Calu3 (cell line): ENCODE measurements at regions not wholly inside any gene's neighbourhood (a gene's known extent, or its start where the extent isn't known, plus 50 kb on each side); places are given as distances from the start of the nearest gene placed in this dataset.

ENCODE experiments used
- BruUV-seq: library from RNA; stranded (reverse); fragments of 400-500 nt; replicated peaks from 2 replicates; lab custom pipeline; 2021; lab: Mats Ljungman, UMichigan
- CTCF ChIA-PET: fragments of 300-600 bp; sonication (Branson Sonifier 250); formaldehyde crosslinking; loops from one replicate; lab custom pipeline; 2022; ENCODE audit warnings: antibody characterized with exemption; lab: Charles Lee
- DNase-seq: peaks from one replicate; pipeline ENCODE4 v3.0.0; 2022
- H3K27ac Mint-ChIP-seq: one replicate; pipeline ENCODE4 v1.8.0; 2022; ENCODE audit warnings: mixed read lengths; ENCODE audit not compliant: unreplicated experiment
- H3K27me3 Mint-ChIP-seq: one replicate; pipeline ENCODE4 v1.8.0; 2022; ENCODE audit warnings: mixed read lengths; ENCODE audit not compliant: unreplicated experiment
- H3K36me3 Mint-ChIP-seq: one replicate; pipeline ENCODE4 v1.8.0; 2022; ENCODE audit warnings: mild to moderate bottlenecking, moderate library complexity, mixed read lengths; ENCODE audit not compliant: insufficient read depth, unreplicated experiment
- H3K4me1 Mint-ChIP-seq: one replicate; pipeline ENCODE4 v1.8.0; 2022; ENCODE audit warnings: mild to moderate bottlenecking, low read depth, mixed read lengths; ENCODE audit not compliant: unreplicated experiment
- H3K4me3 Mint-ChIP-seq: one replicate; pipeline ENCODE4 v1.8.0; 2022; ENCODE audit warnings: mild to moderate bottlenecking, low read depth, moderate library complexity, mixed read lengths; ENCODE audit not compliant: unreplicated experiment
- H3K9me3 Mint-ChIP-seq: one replicate; pipeline ENCODE4 v1.8.0; 2022; ENCODE audit warnings: low read depth, mixed read lengths; ENCODE audit not compliant: unreplicated experiment
- intact Hi-C: fragments of 100-400 bp; cut with micrococcal nuclease; formaldehyde crosslinking; loops from one replicate; pipeline ENCODE4 v1.10.0; 2022; ENCODE audit not compliant: unreplicated experiment
- TF ChIP-seq, protein P1 (sequence below): fragments of 200-600 bp; IDR thresholded peaks from one replicate; pipeline ENCODE4 v1.8.0; 2022; ENCODE audit warnings: antibody characterized with exemption; ENCODE audit not compliant: unreplicated experiment

DNA sequence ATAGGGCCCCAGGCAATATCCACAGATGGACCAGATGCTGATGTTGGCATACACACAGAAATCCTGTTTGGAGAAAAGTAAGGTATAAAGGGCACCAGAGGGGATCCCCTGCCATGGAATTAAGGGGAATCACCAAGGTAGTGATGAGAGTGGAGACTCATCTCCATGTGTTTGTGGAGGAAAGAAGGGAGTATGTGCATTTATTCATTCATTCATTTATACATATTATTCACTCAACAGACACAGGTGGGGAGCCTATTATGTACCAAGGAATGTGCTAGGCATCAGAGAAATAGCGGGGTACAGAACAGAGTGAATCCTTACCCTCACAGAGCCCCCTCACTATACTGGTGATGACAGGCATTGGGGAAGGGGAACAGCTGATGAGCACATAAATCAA lies 116.8 kb upstream of the IL12B start:
- Mint-ChIP-seq H3K36me3 (no peaks in the 10 kb centered on the region), H3K27me3 (no peaks in the 10 kb centered on the region), H3K4me1 (peaks cover 40% of the 10 kb centered on the region), H3K4me3 (no peak overlapping the region), H3K27ac (no peak overlapping the region), H3K9me3 (no peaks in the 10 kb centered on the region)
- TF ChIP-seq, protein P1, sequence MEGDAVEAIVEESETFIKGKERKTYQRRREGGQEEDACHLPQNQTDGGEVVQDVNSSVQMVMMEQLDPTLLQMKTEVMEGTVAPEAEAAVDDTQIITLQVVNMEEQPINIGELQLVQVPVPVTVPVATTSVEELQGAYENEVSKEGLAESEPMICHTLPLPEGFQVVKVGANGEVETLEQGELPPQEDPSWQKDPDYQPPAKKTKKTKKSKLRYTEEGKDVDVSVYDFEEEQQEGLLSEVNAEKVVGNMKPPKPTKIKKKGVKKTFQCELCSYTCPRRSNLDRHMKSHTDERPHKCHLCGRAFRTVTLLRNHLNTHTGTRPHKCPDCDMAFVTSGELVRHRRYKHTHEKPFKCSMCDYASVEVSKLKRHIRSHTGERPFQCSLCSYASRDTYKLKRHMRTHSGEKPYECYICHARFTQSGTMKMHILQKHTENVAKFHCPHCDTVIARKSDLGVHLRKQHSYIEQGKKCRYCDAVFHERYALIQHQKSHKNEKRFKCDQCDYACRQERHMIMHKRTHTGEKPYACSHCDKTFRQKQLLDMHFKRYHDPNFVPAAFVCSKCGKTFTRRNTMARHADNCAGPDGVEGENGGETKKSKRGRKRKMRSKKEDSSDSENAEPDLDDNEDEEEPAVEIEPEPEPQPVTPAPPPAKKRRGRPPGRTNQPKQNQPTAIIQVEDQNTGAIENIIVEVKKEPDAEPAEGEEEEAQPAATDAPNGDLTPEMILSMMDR: no peak
- DNase-seq: no peak
- no TSS peak for BruUV-seq
- CTCF ChIA-PET: no interaction called here
- intact Hi-C loops: no loop called here

DNA sequence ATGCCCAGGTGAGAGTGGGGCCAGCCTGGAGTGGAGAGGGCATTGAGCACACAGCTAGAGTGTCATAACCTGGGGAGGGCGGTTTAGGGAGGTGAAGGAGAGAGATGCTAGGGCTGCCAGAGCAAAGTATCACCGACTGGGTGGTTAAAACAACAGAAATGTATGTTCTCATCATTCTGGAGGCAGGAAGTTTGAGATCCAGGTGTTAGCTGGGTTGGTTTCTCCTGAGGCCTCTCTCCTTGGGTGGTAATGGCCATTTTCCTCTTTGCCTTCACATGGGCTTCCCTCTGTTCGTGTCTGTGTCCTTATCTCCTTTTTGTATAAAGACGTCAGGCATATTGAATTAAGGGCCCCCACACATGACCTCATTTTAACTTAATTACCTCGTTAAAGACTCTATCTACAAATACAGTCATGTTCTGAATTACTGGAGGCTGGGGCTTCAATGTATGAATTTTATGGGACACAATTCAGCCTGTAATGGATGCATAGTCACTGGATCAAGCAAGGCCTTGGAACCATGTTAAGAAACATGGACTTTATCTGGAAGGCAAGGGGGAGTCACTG lies 118.6 kb upstream of the IL12B start:
- CTCF ChIA-PET: interaction anchor here (0.6 kb wide), 1 partner anchor 509 kb away, joined by 3 read pairs; no protein-coding TSS in a partner anchor
- intact Hi-C loops: no loop called here
- H3K36me3 Mint-ChIP-seq: no peaks in the 10 kb centered on the region
- peaks cover 48% of the 10 kb centered on the region for H3K4me1 Mint-ChIP-seq
- no peak overlapping the region for H3K4me3 Mint-ChIP-seq
- H3K27me3 Mint-ChIP-seq: no peaks in the 10 kb centered on the region
- no peak for DNase-seq
- BruUV-seq: no TSS peak
- H3K9me3 Mint-ChIP-seq: no peaks in the 10 kb centered on the region
- H3K27ac Mint-ChIP-seq: no peak overlapping the region
- TF ChIP-seq, protein P1: no peak

DNA sequence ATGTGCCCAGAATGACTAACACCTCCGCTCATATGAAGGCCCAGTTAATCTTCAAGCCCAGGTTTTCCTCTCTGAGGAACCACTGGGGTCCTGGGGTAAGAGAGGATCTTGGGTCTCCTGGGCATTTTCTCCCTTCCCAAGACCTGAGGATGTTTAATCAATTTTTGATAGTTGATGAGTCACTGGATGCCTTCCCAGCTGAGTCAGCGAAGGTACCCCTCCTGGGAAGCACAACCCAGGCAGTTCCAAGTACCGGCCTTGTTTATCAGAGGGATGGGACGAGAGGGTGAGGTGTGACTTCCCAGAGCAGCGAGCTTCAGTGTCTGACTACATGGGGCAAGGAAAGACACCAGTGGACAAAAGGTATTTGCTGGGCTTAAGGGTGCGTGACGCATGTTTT lies 119.6 kb upstream of the IL12B start:
- peaks cover 41% of the 10 kb centered on the region for H3K4me1 Mint-ChIP-seq
- H3K27ac Mint-ChIP-seq: no peak overlapping the region
- intact Hi-C loops: no loop called here
- H3K27me3 Mint-ChIP-seq: no peaks in the 10 kb centered on the region
- peak; percentile 38 for DNase-seq
- BruUV-seq: no TSS peak
- H3K36me3 Mint-ChIP-seq: no peaks in the 10 kb centered on the region
- CTCF ChIA-PET: interaction anchor here (0.6 kb wide), 1 partner anchor 508 kb away, joined by 3 read pairs; no protein-coding TSS in a partner anchor
- no peaks in the 10 kb centered on the region for H3K9me3 Mint-ChIP-seq
- no peak overlapping the region for H3K4me3 Mint-ChIP-seq
- TF ChIP-seq, protein P1: no peak

DNA sequence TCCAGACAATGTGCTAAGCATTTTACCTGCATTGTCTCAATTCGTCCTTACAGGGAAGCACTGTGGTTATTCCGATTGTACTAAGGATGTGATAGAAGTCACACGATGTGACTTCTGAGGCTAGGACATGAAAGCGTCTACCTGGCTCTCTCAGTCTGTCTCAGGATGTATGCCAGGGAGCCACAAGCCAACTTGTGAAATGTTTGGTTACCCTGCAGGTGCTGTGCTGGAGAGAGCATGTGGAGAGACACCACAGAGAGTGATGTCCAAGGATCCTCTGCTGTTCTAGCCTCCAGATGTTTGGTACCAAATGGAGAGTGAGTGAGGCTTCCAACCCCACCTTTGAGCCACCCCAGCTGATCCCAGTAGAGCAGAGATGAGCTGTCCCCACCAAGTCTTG lies 120.1 kb upstream of the IL12B start:
- Mint-ChIP-seq H3K36me3 (no peaks in the 10 kb centered on the region), H3K27ac (no peak overlapping the region), H3K4me1 (peaks cover 38% of the 10 kb centered on the region), H3K27me3 (no peaks in the 10 kb centered on the region), H3K9me3 (no peaks in the 10 kb centered on the region), H3K4me3 (no peak overlapping the region)
- no TSS peak for BruUV-seq
- CTCF ChIA-PET: no interaction called here
- DNase-seq: no peak
- TF ChIP-seq, protein P1: no peak
- intact Hi-C loops: no loop called here
